HEK293T (cell line): ENCODE measurements at regions not wholly inside any gene's neighbourhood (a gene's known extent, or its start where the extent isn't known, plus 50 kb on each side); places are given as distances from the start of the nearest gene placed in this dataset.
"Not testable (repeated sequence)": the region's sequence is repeated elsewhere in the genome, so short reads cannot be mapped to it uniquely, and the experiment has no call there.

Experiments used
- CTCF ChIA-PET: fragments of 350-600 bp; formaldehyde crosslinking; extraction: SDS; loops from one replicate; lab custom pipeline; 2021; ENCODE audit warnings: antibody characterized with exemption, inconsistent platforms; lab: Yijun Ruan, JAX
- POLR2A ChIA-PET: fragments of 350-600 bp; formaldehyde crosslinking; extraction: SDS; loops from one replicate; lab custom pipeline; 2020; ENCODE audit warnings: antibody characterized with exemption, inconsistent platforms; lab: Yijun Ruan, JAX
- DNase-seq: peaks from one replicate; pipeline ENCODE4 v3.0.0; 2012; ENCODE audit warnings: mixed read lengths; ENCODE audit errors: extremely low spot score
- ARNT ChIP-seq: fragments of 450-650 bp; IDR thresholded peaks from 2 replicates; pipeline ENCODE4 v1.6.1; 2017; ENCODE audit warnings: mild to moderate bottlenecking
- BHLHE40 ChIP-seq: fragments of 450-650 bp; IDR thresholded peaks from 2 replicates; pipeline ENCODE4 v1.6.1; 2016; ENCODE audit warnings: mild to moderate bottlenecking, moderate library complexity, borderline replicate concordance
- CTBP1 ChIP-seq: fragments of 450-650 bp; IDR thresholded peaks from 2 replicates; pipeline ENCODE4 v1.6.1; 2016; ENCODE audit warnings: borderline replicate concordance
- ELF4 ChIP-seq: fragments of 450-650 bp; IDR thresholded peaks from 2 replicates; pipeline ENCODE4 v1.6.1; 2017; ENCODE audit warnings: antibody characterized with exemption
- FOXA1 ChIP-seq: fragments of 450-650 bp; IDR thresholded peaks from 2 replicates; pipeline ENCODE4 v1.6.1; 2016; ENCODE audit warnings: mild to moderate bottlenecking
- FOXK2 ChIP-seq: fragments of 450-650 bp; IDR thresholded peaks from 2 replicates; pipeline ENCODE4 v1.6.1; 2016; ENCODE audit warnings: mild to moderate bottlenecking
- FOXM1 ChIP-seq: fragments of 450-650 bp; IDR thresholded peaks from 2 replicates; pipeline ENCODE4 v1.6.1; 2017; ENCODE audit warnings: mild to moderate bottlenecking, borderline replicate concordance
- HDGF ChIP-seq: fragments of 450-650 bp; IDR thresholded peaks from 2 replicates; pipeline ENCODE4 v1.6.1; 2017; ENCODE audit warnings: antibody characterized with exemption, borderline replicate concordance
- L3MBTL2 ChIP-seq: fragments of 450-650 bp; conservative IDR thresholded peaks from 2 replicates; pipeline ENCODE4 v1.6.1; 2016; ENCODE audit warnings: mild to moderate bottlenecking
- LEF1 ChIP-seq: fragments of 450-650 bp; IDR thresholded peaks from 2 replicates; pipeline ENCODE4 v1.6.1; 2017; ENCODE audit warnings: mild to moderate bottlenecking, borderline replicate concordance
- NFRKB ChIP-seq: fragments of 450-650 bp; IDR thresholded peaks from 2 replicates; pipeline ENCODE4 v1.6.1; 2016; ENCODE audit warnings: mild to moderate bottlenecking, moderate library complexity
- PKNOX1 ChIP-seq: fragments of 450-650 bp; IDR thresholded peaks from 2 replicates; pipeline ENCODE4 v1.6.1; 2016
- SP1 ChIP-seq: fragments of 450-650 bp; IDR thresholded peaks from 2 replicates; pipeline ENCODE4 v1.6.1; 2017
- SUZ12 ChIP-seq: fragments of 450-650 bp; IDR thresholded peaks from 2 replicates; pipeline ENCODE4 v1.6.1; 2016; ENCODE audit warnings: mild to moderate bottlenecking
- TARDBP ChIP-seq: fragments of 450-650 bp; IDR thresholded peaks from 2 replicates; pipeline ENCODE4 v1.6.1; 2016
- ZNF384 ChIP-seq: fragments of 450-650 bp; IDR thresholded peaks from 2 replicates; pipeline ENCODE4 v1.6.1; 2016

- TF ChIP-seq HDGF: no peak
- no peak for TF ChIP-seq FOXK2
- no peak for TF ChIP-seq NFRKB
- TF ChIP-seq ELF4: no peak
- no peak for TF ChIP-seq LEF1
- no peak for TF ChIP-seq TARDBP
- TF ChIP-seq FOXM1: no peak
- no peak for TF ChIP-seq L3MBTL2
- no peak for TF ChIP-seq SP1
- TF ChIP-seq BHLHE40: no peak
- ChIA-PET POLR2A (no interaction called here), CTCF (interaction anchor here (0.9 kb wide), 1 partner anchor 143 kb away, joined by 3 read pairs; no protein-coding TSS in a partner anchor)
- no peak for DNase-seq
These were observed 406.3 kb downstream of the BUD13 start for GRCh38 chr11:116366451-116366850.

GRCh38 chr11:116364925-116365324 is 407.9 kb downstream of the BUD13 start:
- CTCF ChIA-PET, POLR2A ChIA-PET, DNase-seq: not testable (repeated sequence)

GRCh38 chr11:116364348-116364747 is 408.4 kb downstream of the BUD13 start:
- ChIA-PET POLR2A (no interaction called here), CTCF (no interaction called here)
- DNase-seq: no peak
- TF ChIP-seq CTBP1 (no peak), SP1 (no peak), HDGF (no peak), FOXA1 (no peak), SUZ12 (no peak), ELF4 (no peak), NFRKB (no peak)

- no peak for DNase-seq
- ChIA-PET CTCF (no interaction called here), POLR2A (no interaction called here)
- TF ChIP-seq SP1 (no peak), LEF1 (no peak), HDGF (no peak), PKNOX1 (no peak), FOXK2 (no peak), BHLHE40 (no peak), L3MBTL2 (no peak), FOXM1 (no peak), ARNT (no peak), ELF4 (no peak), FOXA1 (no peak), ZNF384 (no peak), TARDBP (no peak), CTBP1 (no peak), SUZ12 (no peak), NFRKB (no peak)
These were observed 412.4 kb downstream of the BUD13 start for GRCh38 chr11:116360221-116360941.

- POLR2A ChIA-PET: no interaction called here
- no peak for DNase-seq
- TF ChIP-seq FOXK2 (no peak), LEF1 (no peak), TARDBP (no peak), CTBP1 (no peak), SUZ12 (no peak), NFRKB (no peak), HDGF (no peak), ELF4 (no peak), SP1 (no peak), L3MBTL2 (no peak), PKNOX1 (no peak), ARNT (no peak), FOXM1 (no peak), FOXA1 (no peak), ZNF384 (no peak), BHLHE40 (no peak)
- CTCF ChIA-PET: no interaction called here
These were observed 414.8 kb downstream of the BUD13 start for GRCh38 chr11:116357784-116358544.

GRCh38 chr11:116356451-116356850 is 416.3 kb downstream of the BUD13 start:
- CTCF ChIA-PET: interaction anchor here (0.7 kb wide), 1 partner anchor 75 kb away, joined by 3 read pairs; no protein-coding TSS in a partner anchor
- no peak for TF ChIP-seq ARNT
- TF ChIP-seq SP1: no peak
- POLR2A ChIA-PET: no interaction called here
- no peak for DNase-seq

- DNase-seq: no peak
- TF ChIP-seq BHLHE40 (no peak), ZNF384 (no peak), L3MBTL2 (no peak), SUZ12 (no peak), ARNT (no peak), FOXK2 (no peak), NFRKB (no peak), LEF1 (no peak)
- POLR2A ChIA-PET: no interaction called here
- CTCF ChIA-PET: interaction anchor here (0.7 kb wide), 1 partner anchor 430 kb away, joined by 3 read pairs; no protein-coding TSS in a partner anchor
These were observed 417.7 kb downstream of the BUD13 start for GRCh38 chr11:116355104-116355503.
